ENCODE measurements at regions not wholly inside any gene's neighbourhood (a gene's known extent, or its start where the extent isn't known, plus 50 kb on each side); places are given as distances from the start of the nearest gene placed in this dataset.
"Not testable (repeated sequence)": the region's sequence is repeated elsewhere in the genome, so short reads cannot be mapped to it uniquely, and the experiment has no call there.

DNA sequence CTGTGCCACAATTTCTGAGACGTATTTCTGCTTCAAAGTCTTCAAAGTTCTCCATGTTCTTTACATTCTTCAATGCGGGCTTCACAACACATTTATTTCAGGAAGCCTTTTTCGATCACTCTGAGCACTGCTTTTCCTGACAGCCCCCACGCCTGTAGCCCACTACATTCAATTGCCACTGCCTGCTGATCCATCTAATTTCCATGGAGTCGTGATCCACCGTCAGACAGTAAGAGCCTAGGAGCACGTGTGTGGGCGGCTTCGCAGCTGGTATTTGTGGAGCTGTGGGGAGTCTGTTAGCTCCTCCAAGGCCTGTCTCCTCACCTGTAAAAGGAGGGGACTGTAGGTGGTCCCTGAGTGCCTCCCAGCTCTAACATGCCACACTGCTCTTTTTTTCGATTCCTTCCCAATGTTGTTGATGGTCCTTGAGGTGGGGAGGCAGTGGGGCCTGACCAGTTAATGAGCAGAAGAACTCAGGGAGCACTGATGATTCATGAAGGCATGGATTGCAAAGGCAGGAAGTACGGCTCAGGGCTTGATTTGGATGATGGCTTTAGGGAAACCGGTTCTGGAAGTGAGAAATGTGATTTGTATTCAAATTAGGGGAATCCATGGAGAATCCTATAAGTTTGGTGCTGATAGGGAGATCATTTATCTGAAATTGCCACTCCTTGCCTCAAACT lies 401.1 kb upstream of the PODXL start:
- DNase-seq = no peak

DNA sequence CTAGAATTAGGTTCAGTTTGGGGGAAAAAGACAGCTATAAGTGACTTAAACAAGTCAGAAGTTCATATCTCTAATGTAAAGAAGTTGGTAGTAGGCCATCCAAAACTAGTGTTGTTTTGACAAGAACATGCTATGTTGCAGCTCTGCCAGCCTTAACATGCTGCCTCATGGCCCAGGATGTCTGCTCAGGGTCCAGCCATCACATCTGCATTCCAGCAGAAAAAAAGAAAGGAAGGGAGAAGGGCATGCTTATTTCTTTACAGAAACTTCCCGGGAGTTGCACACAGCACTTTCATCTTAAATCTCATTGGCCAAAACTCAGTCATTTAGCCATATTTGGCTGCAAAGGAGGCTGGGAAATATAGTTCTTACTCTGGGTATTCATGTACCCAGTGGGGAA lies 400.4 kb upstream of the PODXL start:
- DNase-seq = no peak

DNA sequence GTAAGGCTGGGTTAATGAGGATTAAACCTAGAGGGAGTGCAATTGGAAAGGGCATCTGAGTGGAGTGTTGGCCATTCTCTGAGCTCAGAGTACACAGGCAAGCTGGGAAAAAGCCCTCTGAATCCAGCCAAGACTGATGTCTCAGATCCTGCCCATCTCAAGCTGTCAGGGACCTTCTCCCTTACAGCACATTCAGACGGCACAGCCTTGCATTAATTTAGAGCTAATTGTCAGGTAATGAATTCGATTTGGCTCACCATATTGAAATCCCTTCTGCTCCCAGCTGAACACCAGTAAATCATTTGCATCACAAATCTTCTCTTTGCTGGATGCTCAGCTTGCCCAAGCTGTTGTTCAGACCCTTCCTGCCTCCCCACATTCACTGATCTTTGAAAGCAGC lies 399.3 kb upstream of the PODXL start:
- no peak for DNase-seq

DNA sequence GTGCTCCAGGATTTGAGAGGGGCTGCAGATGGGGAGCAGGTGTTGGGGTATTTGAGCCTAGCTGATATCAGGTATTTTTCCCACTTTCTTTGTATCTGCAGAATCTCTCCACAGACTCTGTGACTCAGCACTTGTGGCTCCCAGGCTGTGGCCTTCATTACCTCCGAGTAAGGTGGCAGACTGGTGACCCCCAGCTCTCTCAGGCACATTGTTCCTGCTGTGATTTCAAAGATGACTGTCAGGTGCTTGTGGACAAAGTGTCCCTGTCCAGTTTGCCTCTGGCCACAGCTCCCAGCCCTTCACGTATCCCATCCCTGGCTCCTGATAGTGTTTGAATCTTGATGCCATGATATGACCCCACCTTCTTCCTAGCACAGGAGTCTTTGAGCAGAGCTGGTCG lies 396.8 kb upstream of the PODXL start:
- no peak for DNase-seq

DNA sequence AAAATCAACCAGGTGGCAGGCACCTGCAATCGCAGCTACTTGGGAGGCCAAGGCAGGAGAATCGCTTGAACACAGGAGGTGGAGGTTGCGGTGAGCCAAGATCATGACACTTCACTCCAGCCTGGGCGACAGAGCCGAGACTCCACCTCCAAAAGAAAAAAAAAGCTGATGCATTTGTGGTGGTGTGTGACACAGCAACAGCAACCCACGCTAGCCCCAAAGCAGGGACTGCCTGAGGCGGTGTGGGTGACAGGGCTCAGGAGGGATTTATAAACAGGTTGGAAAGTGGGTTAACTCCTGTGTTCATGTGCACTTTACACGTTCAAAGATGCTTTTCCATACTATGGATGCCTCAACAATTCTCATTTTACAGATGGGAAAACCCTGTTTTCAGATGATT lies 395.9 kb upstream of the PODXL start:
- DNase-seq = no peak

DNA sequence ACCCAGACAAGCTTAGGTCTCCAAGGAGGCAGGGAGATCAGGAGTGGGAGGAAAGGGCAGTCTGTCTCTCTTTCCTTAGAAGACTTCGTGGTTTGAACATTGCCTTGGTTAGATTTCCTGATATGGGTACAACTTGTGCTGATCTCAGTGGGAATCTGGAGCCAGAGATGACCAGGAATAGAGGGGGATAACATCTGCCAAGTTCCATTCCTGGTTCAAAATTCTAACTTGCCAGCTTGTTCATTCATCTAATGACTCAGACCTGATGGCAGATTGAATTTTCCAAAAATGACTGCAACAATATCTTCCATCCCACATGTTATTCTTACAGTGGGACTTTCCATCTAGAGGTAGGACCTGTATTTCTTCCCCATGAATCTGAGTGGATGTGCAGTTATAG lies 394.3 kb upstream of the PODXL start:
- no peak for DNase-seq

DNA sequence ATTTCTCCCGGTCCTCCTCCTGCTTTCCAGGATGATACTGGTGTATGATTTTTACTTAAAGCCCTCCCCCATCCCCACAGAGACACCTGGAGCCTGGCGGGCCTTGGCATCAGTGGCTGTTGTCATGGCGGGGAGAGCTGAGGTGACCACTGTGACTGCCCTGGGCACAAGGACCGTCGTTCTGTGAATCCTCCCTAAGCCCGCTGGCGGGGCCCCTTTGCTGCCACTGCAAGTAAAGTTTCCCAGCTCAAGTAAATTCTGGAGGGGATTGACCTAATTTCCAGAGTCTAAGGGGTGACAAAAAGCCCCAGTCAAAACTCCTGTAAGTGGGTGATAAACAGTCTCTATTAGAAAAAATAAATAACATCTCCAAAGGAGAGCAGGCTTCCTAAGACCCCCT lies 393.2 kb upstream of the PODXL start:
- no peak for DNase-seq

DNA sequence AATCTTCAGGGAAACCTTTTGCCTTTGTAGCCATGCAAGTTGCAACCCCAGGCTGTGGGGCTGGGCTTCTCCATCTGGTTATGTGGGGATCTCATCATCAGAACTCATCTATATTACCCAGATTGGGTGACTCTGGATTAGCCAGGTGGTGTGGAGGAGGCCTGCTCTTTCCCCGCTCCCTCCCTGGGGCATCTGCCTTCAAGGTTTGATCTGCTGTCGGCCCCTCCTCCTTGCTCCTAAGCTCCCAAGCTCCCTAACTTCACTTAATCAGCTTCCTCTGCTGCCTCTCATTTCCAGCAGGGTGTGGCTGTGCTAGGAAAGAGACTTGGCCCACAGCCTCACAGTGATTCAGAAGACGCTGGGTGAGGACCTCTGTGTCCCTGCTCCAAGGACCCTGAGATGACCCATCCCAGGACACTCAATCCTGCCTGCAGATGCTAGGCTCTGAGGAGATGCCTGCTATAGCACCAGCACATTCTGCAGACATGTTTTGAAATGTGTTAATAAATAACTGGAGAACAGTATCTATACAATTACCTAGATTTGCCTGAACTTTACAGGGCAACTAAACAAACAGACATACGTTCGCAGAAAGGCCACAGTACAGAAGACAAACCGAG lies 392.1 kb upstream of the PODXL start:
- no peak for DNase-seq

DNA sequence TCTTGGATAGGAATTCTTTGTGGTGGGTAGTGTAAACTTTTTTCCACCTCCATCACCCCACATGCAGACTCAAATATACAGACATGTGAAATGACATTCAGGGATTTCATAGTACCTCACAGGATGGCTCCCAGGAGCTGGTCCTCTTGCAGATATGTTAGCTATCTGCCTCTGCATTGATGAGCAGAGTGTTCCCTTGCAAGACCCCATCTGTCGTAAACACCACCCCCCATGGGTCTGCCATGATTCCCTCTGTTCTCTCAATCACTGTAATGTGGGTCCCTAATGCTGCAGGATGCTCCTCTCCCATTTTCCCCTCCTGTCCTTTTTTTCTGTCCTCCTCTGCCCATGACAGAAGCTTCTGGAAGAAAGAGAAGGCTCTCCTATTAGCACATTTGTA lies 391.2 kb upstream of the PODXL start:
- no peak for DNase-seq

DNA sequence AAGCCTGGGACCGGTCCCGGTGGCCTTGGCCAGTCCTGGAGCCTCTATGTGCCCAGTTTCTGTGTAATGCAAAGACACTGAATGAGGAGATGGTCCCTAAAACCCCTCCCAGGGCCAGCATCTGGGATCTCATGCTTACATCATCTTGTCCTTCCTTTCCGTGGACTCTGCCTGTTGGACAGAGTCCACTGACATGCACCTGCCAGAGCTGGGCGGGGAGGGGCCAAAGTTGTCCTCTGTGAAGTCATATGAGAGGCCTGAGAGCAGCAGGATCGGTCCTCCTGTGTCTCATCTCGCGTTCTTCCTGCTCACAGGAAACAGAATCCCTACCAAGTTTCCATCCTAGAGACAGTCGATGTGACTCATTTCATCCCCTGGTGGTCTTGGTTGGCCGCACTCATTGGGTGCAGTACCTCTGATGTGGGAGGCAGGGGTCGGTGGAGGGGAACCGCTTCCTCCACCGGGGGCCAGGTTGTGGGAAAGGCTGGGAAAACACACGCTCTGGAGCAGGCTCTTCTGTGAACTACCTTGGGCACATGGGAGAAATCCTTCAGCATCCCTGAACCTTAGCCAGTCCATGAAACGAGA lies 389.6 kb upstream of the PODXL start:
- no peak for DNase-seq

DNA sequence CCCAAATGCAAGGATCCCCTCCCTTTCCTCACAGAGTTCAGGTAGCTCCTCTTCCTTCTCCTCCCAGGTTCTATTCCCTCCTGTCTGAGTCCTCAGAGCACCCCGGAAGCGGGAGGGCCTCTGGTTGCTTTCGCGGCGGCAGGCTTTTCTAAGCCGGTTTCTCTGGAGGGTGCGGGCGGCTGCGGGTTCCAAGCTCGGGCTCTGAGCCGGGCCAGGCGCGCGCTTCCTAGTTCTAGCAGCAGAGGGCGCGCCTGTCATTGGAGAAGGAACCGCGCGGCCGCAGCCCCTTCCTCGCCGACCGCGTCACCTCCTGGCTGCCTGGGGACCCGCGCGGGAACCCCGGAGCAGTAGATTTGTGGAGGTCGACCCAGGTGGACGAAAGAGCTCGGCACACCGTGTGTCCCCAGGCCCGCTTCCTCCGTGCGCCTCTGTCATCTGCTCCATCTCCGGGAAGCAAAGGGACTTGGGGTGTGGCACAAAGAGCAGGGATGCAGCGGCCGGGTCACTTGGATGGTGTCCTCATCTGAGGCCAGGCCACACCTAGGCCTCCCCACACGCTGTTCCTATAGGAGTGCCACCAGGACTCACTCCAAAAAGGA lies 389.0 kb upstream of the PODXL start:
- DNase-seq = no peak

DNA sequence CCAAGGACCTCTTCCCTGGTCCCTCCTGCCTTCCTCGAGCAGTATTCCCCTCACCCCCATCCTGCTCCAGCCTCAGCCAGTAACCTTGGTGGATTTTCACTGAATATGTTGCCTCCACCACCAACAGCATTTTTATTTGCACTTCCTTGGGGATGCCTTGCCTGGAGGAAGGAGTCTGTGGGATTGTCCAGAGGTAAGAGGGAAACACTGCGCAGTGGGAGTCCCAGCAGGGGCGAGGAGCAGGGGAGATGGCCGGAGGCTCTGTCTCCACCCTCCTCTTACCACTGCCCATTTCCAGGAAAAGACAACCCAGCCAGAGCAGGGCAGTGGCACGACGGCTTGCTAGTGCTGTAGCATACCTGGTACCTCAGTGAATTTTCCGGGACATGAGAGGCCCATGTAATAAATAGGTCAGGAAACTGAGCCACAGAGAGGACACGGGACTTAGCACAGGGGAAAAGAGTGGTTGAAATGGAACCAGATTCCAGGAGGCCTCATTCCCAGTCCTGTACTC lies 388.2 kb upstream of the PODXL start:
- DNase-seq = no peak

DNA sequence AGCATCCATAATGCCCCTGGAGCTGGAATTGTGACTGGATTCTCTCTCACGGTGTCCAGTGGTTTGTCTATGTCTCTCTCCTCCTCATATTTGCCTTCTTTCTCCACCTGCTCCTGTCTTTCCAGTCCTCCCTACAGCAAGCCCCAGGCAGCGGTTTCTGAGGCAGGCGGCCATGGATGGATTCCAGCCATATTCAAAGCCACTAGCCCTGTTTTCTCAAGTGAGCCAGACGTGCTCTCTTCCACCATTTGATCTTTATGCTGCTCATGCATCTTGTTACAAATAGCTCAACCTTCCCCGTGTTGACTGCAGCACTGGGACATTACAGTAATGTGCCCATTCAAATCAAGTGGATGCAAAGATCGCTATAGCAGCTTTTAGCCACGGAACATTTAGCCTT lies 387.2 kb upstream of the PODXL start:
- DNase-seq = no peak

DNA sequence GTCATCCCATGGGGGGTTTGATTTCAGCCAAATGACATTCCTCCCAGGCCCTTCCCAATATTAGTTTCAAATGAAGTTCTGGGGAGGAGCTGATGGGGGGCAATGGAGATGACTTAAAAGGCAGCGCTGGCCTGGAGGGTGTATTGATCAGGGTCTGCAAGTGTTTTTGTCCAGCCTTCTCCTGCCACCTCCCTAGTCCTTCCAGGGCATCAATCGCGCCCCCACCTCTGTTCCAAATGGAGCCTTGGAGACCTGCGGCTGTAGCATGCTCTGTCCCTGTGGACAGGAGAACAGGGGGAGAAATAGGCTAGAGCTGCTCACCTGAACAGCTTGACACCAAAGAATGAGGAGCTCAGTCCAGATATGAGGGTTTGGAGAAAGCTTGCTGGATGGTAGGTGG lies 386.8 kb upstream of the PODXL start:
- DNase-seq = no peak

DNA sequence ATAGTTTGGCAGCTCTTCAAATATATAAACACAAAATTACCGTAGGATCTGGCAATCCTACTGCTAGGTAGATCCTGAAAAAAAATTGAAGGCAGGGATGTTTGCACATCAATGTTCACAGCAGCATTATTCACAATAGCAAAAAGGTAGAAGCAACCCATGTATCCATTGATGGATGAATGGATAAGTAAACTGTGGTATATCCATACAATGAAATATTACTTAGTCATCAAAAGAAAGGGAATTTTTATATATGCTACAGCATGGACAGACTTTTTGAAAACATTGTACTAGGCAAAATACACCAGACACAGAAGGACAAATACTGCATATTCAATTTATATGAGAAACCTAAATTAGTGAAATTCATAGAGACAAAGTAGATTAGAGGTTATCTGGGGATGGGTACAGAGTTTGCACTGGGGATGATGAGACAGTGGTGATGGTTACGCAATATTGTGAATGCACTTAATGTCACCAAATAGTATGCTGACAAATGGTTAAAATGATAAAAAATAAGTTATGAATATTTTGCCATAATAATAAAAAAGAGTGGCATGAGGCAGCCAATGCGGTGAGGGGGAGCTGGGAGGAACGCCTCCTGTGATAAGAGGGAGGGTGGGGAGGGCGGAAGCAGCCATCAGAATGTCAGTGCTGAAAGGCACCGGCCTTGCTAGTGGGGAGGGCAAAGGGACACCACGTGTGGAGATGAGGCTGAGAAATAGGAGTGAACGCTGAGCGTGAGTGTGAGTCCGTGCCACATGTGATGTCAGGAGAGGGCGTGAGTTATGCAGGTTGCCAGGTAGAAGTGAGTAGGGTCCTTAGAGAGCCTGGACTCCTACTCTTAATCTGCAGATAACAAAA lies 386.1 kb upstream of the PODXL start:
- no peak for DNase-seq

DNA sequence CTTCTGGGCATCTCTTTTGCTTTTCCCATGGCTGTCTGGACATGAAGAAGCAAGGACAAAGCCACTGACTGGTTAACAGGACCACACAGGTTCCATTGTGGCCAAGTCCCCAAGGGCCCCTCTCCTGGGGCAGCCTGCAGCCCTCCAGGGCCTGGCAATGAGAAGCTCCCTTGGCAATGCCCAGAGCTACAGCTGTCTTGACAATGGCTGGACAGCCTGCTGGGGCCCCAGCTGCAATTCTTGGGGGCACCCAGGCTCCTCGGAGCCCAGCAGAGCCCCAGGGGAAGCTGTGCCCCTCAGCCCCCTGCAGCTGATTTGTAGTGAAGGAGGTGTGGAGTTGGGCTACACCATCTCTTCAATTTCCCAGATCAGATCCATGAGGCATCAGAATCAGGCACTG lies 384.9 kb upstream of the PODXL start:
- no peak for DNase-seq

DNA sequence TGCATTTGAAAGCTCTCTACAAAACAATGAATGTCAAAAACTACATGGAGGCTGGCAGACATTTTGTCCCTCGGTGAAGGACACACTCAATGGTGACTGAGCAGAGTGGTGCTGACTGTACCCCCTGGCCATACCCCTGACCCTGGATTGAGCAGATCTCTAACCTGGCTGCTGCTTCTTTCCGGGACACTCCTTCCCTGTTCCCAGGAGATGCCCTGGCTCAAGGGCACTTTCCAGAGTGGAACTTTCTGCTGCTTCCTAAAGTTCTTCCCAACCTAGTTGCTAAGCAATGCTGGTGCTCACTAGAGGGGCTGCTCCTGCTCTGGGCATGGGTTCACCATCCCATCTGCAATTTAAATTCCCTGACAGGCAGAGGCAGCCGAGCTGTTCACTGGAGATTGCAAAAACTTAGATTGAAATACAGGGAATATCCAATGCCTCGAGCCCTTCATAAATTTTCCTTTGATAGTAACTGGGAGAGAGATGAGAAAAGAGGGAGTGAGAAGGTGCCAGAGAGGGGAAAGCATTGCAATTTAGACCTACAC lies 384.3 kb upstream of the PODXL start:
- no peak for DNase-seq

DNA sequence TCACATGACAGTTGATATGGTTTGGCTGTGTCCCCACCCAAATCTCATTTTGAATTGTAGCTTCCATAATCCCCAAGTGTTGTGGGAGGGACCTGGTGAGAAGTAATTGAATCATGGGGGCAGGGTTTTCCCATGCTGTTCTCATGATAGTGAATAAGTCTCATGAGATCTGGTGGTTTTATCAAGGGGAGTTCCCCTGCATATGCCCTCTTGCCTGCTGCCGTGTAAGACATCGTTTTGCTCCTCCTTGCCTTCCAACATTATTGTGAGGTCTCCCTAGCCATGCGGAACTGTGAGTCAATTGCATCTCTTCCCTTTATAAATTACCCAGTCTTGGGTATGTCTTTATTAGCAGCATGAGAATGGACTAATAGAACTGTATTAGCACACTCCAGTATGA lies 382.4 kb upstream of the PODXL start:
- not testable (repeated sequence) for DNase-seq

DNA sequence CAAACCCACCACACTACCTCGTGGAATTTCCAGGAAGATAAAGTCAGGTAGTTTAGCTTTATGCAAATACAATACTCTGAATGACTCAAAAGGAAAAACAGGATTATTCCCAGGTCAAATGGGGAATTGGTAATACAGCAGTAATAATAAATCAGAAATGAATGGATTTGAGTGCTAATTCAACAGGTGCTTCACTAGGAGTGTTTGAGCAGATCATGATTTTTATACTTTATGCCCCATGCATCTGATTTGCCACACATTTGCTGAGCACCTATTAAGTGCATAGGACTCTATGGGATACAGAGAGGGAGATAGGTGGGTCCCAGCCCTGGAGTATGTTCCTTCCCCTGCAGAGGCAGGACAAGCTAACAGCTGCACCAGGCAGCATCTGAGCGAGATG lies 381.4 kb upstream of the PODXL start:
- no peak for DNase-seq

DNA sequence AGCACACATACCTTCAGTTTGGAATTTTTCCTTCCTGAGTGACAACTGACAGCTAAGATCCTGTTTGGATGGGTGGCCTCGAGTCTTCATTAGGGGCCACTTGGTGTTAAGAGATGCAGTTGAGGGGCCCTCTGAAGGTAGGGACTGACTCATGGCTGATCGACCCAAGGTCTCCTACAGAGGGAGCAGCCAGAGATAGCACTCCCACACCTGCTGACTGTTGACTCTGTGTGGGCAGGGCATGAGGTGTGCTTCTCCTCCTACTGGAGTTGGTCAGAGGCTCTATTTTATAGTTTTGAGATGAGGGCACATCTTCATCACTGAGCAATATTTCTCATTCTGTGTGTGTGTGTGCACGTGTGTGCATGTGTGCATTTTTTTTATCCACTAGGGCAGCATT lies 378.8 kb upstream of the PODXL start:
- DNase-seq = no peak

DNA sequence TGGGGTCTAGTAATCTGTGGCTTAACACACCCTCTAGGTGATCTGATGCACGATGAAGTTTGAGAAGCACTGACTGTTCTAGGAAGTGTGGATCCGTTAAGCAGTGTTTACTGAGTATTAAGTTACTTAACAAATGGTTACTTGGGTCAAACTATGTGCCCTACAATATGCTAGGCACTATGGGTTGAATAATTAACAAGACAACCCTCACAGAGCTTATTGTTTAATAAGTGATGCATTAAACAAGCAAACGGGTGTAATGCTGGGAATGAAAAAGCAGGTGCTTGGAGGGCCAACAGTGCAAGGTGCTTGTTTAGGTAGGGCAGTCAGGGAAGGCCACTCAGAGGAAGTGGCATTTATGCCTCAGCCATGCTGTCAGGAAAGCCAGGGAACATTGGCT lies 378.0 kb upstream of the PODXL start:
- no peak for DNase-seq

DNA sequence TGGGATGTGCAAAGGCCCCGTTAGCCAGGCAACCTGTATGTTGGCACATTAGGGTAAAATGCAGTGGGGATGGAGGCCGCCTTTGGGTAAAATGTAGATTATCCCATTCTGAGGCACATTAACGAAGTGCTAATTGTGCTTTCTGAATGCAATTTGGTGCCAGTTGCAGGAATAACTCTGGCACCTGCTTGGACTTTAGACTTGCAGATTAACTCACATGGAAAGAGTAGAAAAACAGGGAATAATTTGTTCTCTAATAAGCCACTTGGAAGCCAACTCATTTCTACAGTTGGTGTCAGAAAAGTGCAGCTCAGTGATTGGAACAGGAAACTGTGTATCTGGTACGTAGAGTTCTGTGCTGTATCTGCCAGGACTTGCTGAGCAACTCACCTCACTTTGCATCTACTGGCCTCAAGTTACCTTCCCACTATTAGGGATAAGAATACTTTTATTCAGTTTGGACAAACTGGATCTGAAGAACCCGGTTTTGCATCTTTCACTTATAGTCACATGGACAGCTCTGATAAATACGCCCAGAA lies 377.4 kb upstream of the PODXL start:
- no peak for DNase-seq

DNA sequence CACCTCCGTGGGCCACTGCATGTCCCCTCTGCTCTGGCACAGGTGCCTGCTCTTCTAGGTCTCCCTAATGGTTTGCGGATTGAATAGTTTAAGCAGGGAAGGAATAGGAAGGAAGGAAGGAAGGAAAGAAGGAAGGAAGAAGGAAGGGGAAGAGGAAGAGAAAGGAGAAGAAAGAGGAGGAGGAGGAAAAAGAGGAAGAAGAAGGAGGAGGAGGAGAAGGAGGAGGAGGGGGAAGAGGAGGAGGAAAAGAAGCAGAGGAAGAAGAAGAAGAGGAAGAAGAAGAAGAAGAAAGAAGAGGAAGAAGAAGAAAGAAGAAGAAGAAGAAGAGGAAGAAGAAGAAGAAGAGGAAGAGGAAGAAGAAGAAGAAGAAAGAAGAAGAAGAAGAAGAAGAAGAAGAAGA lies 376.8 kb upstream of the PODXL start:
- DNase-seq = not testable (repeated sequence)

Data from NCI-H1417 treated with DMSO at 0.1 percent for 48 hours (cell line).